A673 (cell line): ENCODE measurements at regions not wholly inside any gene's neighbourhood (a gene's known extent, or its start where the extent isn't known, plus 50 kb on each side); places are given as distances from the start of the nearest gene placed in this dataset.

ENCODE experiments used
- EZH2 ChIP-seq: fragments of 200-600 bp; sonication (generic); IDR thresholded peaks from 2 replicates; pipeline ENCODE4 v1.6.1; 2017; ENCODE audit warnings: borderline replicate concordance, low read depth, mild to moderate bottlenecking, mixed read lengths, antibody characterized with exemption, low read length; ENCODE audit not compliant: poor library complexity, severe bottlenecking
- TF ChIP-seq, protein P1 (sequence below): fragments of 300-800, 200-600 bp; sonication (generic); conservative IDR thresholded peaks from 2 replicates; pipeline ENCODE4 v1.5.1; 2017; ENCODE audit warnings: low read depth, mild to moderate bottlenecking, antibody characterized with exemption, low read length, moderate library complexity, mixed read lengths

DNA sequence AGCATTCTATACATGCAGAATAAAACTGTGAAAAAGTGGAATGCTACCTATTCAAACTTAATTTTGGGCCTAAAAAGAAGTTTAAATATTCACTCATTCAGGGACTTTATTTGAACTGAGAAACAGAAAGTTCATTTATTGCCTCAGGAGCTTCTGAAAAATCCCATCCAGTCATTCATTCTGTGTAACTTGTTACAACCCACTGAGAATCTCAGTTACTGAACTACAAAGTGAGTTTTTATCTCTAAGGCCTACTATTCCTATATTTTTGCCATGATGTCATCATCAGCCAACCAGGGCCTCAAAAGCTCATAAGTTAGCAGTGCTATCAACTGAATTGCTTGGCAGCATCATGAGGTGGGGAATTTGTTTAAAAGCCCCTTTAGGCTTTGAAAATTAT is 98.0 kb upstream of the BOC start:
- TF ChIP-seq, protein P1, sequence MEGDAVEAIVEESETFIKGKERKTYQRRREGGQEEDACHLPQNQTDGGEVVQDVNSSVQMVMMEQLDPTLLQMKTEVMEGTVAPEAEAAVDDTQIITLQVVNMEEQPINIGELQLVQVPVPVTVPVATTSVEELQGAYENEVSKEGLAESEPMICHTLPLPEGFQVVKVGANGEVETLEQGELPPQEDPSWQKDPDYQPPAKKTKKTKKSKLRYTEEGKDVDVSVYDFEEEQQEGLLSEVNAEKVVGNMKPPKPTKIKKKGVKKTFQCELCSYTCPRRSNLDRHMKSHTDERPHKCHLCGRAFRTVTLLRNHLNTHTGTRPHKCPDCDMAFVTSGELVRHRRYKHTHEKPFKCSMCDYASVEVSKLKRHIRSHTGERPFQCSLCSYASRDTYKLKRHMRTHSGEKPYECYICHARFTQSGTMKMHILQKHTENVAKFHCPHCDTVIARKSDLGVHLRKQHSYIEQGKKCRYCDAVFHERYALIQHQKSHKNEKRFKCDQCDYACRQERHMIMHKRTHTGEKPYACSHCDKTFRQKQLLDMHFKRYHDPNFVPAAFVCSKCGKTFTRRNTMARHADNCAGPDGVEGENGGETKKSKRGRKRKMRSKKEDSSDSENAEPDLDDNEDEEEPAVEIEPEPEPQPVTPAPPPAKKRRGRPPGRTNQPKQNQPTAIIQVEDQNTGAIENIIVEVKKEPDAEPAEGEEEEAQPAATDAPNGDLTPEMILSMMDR: no peak
- TF ChIP-seq EZH2: no peak
